Lower leg skin (tissue), 3 donors: ENCODE measurements at regions not wholly inside any gene's neighbourhood (a gene's known extent, or its start where the extent isn't known, plus 50 kb on each side); places are given as distances from the start of the nearest gene placed in this dataset.

Experiments
- POLR2A ChIP-seq, 2 donors: fragments of 450-650 bp; IDR thresholded peaks; one replicate each; pipeline ENCODE4 v1.6.1; 2016 to 2017; ENCODE audit warnings: antibody characterized with exemption in 2 of 2, mild to moderate bottlenecking in 1 of 2, moderate library complexity in 1 of 2
- TF ChIP-seq, protein P1 (sequence below), 3 donors: fragments of 450-650 bp; IDR thresholded peaks; one replicate each; pipeline ENCODE4 v1.5.1; 2016; ENCODE audit warnings: antibody characterized with exemption in 3 of 3, mild to moderate bottlenecking in 3 of 3, moderate library complexity in 2 of 3

DNA sequence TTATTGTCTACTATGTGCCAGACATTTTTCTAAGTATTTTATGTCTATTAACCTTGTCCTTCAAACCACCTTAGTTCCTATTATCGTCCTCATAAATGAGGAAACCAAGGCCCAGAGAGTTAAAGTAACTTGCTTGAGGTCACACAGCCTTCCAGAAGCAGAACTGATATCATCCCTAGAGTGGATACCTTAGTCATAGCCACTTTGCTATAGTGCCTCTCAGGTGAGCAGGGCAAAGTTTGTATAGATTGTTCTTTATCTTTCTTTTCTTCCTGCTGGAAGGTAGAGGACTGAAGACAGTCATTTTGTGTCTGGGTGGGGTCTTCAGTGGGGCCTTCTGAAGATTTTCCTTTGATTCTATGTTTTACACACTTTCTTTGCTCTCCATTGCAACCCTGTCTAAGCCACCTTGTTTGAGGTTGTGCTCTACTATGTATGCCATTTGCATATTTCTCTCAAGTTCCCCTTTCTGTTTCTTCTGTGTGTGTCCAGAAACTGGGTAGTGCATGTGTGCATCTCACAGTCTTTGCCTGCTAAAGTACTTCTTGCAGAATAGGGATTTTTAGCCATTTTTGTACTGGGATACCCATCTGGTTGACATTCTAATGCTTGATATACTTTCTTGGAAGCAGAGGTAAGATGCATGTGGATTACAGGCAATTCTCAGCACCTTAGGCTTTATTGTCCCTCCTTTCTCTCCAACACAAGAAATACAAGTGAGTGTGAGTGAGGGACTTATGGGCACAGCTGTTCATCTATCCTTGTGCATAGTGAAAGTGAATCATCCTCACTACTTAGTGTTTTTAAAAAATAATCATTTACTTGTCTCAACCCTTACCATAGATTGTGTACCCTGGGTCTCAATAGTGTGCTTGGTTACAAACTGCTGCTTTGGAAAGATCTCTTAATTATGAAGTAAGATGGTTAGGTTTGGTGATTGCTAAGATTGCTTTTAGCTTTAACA, 207.6 kb upstream of the HMCN1 start:
- TF ChIP-seq, protein P1, sequence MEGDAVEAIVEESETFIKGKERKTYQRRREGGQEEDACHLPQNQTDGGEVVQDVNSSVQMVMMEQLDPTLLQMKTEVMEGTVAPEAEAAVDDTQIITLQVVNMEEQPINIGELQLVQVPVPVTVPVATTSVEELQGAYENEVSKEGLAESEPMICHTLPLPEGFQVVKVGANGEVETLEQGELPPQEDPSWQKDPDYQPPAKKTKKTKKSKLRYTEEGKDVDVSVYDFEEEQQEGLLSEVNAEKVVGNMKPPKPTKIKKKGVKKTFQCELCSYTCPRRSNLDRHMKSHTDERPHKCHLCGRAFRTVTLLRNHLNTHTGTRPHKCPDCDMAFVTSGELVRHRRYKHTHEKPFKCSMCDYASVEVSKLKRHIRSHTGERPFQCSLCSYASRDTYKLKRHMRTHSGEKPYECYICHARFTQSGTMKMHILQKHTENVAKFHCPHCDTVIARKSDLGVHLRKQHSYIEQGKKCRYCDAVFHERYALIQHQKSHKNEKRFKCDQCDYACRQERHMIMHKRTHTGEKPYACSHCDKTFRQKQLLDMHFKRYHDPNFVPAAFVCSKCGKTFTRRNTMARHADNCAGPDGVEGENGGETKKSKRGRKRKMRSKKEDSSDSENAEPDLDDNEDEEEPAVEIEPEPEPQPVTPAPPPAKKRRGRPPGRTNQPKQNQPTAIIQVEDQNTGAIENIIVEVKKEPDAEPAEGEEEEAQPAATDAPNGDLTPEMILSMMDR (IDR thresholded peaks at IDR 0.05), result no peak
- TF ChIP-seq POLR2A (IDR thresholded peaks at IDR 0.05), result no peak
